H1 (cell line): ENCODE measurements at regions not wholly inside any gene's neighbourhood (a gene's known extent, or its start where the extent isn't known, plus 50 kb on each side); places are given as distances from the start of the nearest gene placed in this dataset.

Experiments used
- CTCF ChIA-PET: fragments of 300-600 bp; sonication (Branson Sonifier 250); formaldehyde crosslinking; loops from one replicate; lab custom pipeline; 2021; ENCODE audit not compliant: partially characterized antibody; lab: Charles Lee
- POLR2A ChIA-PET: fragments of 300-600 bp; sonication (Branson Sonifier 250); formaldehyde crosslinking; loops from one replicate; lab custom pipeline; 2021; ENCODE audit warnings: inconsistent platforms; ENCODE audit not compliant: partially characterized antibody; lab: Charles Lee
- DNase-seq, 2 experiments: peaks; one replicate each; pipeline versions ENCODE4 v3.0.0 to v3.0.0-alpha.2; 2010 to 2022; ENCODE audit warnings: low spot score in 2 of 2, low read depth in 1 of 2, mixed read lengths in 1 of 2
- FAIRE-seq: peaks from 2 replicates; lab custom pipeline; 2011; peaks lifted over from hg19 to GRCh38; lab: Jason Lieb, UNC
- H2AFZ ChIP-seq: 2 replicates; pipeline ENCODE4 v1.8.1; 2012; ENCODE audit warnings: low read length, inconsistent platforms
- H2AK5ac ChIP-seq: 2 replicates; pipeline ENCODE4 v1.6.1; 2013; ENCODE audit warnings: low read depth, low read length
- H2BK120ac ChIP-seq: replicated peaks from 2 replicates; pipeline ENCODE3; 2013; ENCODE audit warnings: low read depth, low read length, inconsistent platforms
- H2BK12ac ChIP-seq: 2 replicates; pipeline ENCODE4 v1.6.1; 2013; ENCODE audit warnings: low read depth, low read length
- H2BK15ac ChIP-seq: 2 replicates; pipeline ENCODE4 v1.6.1; 2013; ENCODE audit warnings: low read length
- H2BK20ac ChIP-seq: 2 replicates; pipeline ENCODE4 v1.6.1; 2013; ENCODE audit warnings: low read length
- H2BK5ac ChIP-seq: 2 replicates; pipeline ENCODE4 v1.6.1; 2013; ENCODE audit warnings: low read depth, low read length
- H3K14ac ChIP-seq: 2 replicates; pipeline ENCODE4 v1.6.1; 2013; ENCODE audit warnings: inconsistent platforms; ENCODE audit not compliant: insufficient read length
- H3K18ac ChIP-seq: 2 replicates; pipeline ENCODE4 v1.6.1; 2013; ENCODE audit warnings: low read length; ENCODE audit errors: extremely low read depth
- H3K23ac ChIP-seq: 2 replicates; pipeline ENCODE4 v1.6.1; 2013; ENCODE audit warnings: inconsistent platforms; ENCODE audit not compliant: insufficient read length
- H3K23me2 ChIP-seq: 2 replicates; pipeline ENCODE4 v1.6.1; 2013; ENCODE audit warnings: low read depth, low read length
- H3K27ac ChIP-seq: 2 replicates; pipeline ENCODE4 v1.6.1; 2011; ENCODE audit warnings: low read depth, low read length, inconsistent platforms
- H3K27me3 ChIP-seq, 4 experiments: replicated peaks in 1 of 4; 1 replicate in 1 of 4; 2 replicates in 3 of 4; pipeline versions ENCODE4 v1.6.1 to v1.8.1; 2011 to 2013; ENCODE audit warnings: low read length in 3 of 4, mild to moderate bottlenecking in 3 of 4, inconsistent platforms in 2 of 4, mixed read lengths in 2 of 4, moderate library complexity in 1 of 4; ENCODE audit not compliant: control insufficient read depth in 3 of 4, insufficient read depth in 3 of 4; ENCODE audit errors: extremely low read depth in 1 of 4
- H3K36me3 ChIP-seq, 4 experiments: 2 replicates each; pipeline versions ENCODE4 v1.6.1 to v1.8.1; 2011 to 2013; ENCODE audit warnings: mild to moderate bottlenecking in 4 of 4, low read length in 3 of 4, moderate library complexity in 2 of 4, control low read depth in 1 of 4, inconsistent platforms in 1 of 4; ENCODE audit not compliant: insufficient read depth in 4 of 4, control insufficient read depth in 2 of 4
- H3K4ac ChIP-seq: replicated peaks from 2 replicates; pipeline ENCODE3; 2013; ENCODE audit warnings: low read length, low read depth, mixed read lengths, inconsistent platforms; ENCODE audit not compliant: insufficient read length
- H3K4me1 ChIP-seq, 4 experiments: replicated peaks in 1 of 4; 1 replicate in 1 of 4; 2 replicates in 3 of 4; pipeline versions ENCODE4 v1.6.1 to v1.8.1; 2011 to 2013; ENCODE audit warnings: low read length in 3 of 4, inconsistent platforms in 2 of 4, mixed read lengths in 1 of 4; ENCODE audit not compliant: insufficient read depth in 4 of 4, control insufficient read depth in 3 of 4
- H3K4me2 ChIP-seq, 2 experiments: 2 replicates each; pipeline versions ENCODE4 v1.6.1 to v1.8.1; 2011 to 2013; ENCODE audit warnings: low read depth in 2 of 2, low read length in 2 of 2, control low read depth in 1 of 2, inconsistent platforms in 1 of 2, mild to moderate bottlenecking in 1 of 2; ENCODE audit not compliant: insufficient read depth in 1 of 2
- H3K4me3 ChIP-seq, 4 experiments: fragments of 200-600, 300-600 bp in 1 of 4; sonication (generic), shearing (Covaris generic), sonication (Bioruptor Twin) in 1 of 4; 2 replicates each; pipeline versions ENCODE4 v1.5.1 to v1.8.1; 2011 to 2016; ENCODE audit warnings: low read length in 4 of 4, low read depth in 3 of 4, control low read depth in 2 of 4, inconsistent platforms in 2 of 4, mild to moderate bottlenecking in 2 of 4, mixed read lengths in 1 of 4, moderate library complexity in 1 of 4; ENCODE audit not compliant: insufficient read depth in 2 of 4; ENCODE audit errors: extremely low read depth in 1 of 4
- H3K56ac ChIP-seq: replicated peaks from 2 replicates; pipeline ENCODE3; 2013; ENCODE audit warnings: low read depth, mild to moderate bottlenecking, mixed read lengths, low read length, inconsistent platforms; ENCODE audit not compliant: insufficient read length
- H3K79me1 ChIP-seq: 2 replicates; pipeline ENCODE4 v1.6.1; 2013; ENCODE audit warnings: low read depth, low read length, control low read depth
- H3K79me2 ChIP-seq, 2 experiments: 2 replicates each; pipeline versions ENCODE4 v1.6.1 to v1.8.1; 2012 to 2013; ENCODE audit warnings: low read length in 2 of 2, mild to moderate bottlenecking in 2 of 2, inconsistent platforms in 1 of 2; ENCODE audit not compliant: insufficient read depth in 2 of 2, control insufficient read depth in 1 of 2
- H3K9ac ChIP-seq, 4 experiments: replicated peaks in 1 of 4; 1 replicate in 1 of 4; 2 replicates in 3 of 4; pipeline versions ENCODE4 v1.6.1 to v1.8.1; 2011 to 2013; ENCODE audit warnings: low read depth in 3 of 4, low read length in 3 of 4, control low read depth in 2 of 4, mild to moderate bottlenecking in 2 of 4, moderate library complexity in 2 of 4, inconsistent platforms in 1 of 4; ENCODE audit errors: extremely low read depth in 1 of 4
- H3K9me3 ChIP-seq, 2 experiments: 2 replicates each; pipeline versions ENCODE4 v1.6.1 to v1.8.1; 2012 to 2013; ENCODE audit warnings: mild to moderate bottlenecking in 2 of 2, moderate library complexity in 2 of 2, control low read depth in 1 of 2, inconsistent platforms in 1 of 2, low read depth in 1 of 2, low read length in 1 of 2, mixed read lengths in 1 of 2; ENCODE audit not compliant: insufficient read depth in 2 of 2
- H4K20me1 ChIP-seq, 2 experiments: replicated peaks in 1 of 2; 2 replicates each; pipeline versions ENCODE3 to v1.8.1; 2011 to 2013; ENCODE audit warnings: inconsistent platforms in 2 of 2, low read length in 2 of 2, mild to moderate bottlenecking in 1 of 2; ENCODE audit not compliant: insufficient read depth in 2 of 2, control insufficient read depth in 1 of 2
- H4K5ac ChIP-seq: 2 replicates; pipeline ENCODE4 v1.6.1; 2013; ENCODE audit warnings: low read length, low read depth, mixed read lengths, inconsistent platforms; ENCODE audit not compliant: insufficient read length
- H4K8ac ChIP-seq: 2 replicates; pipeline ENCODE4 v1.8.0; 2013; ENCODE audit warnings: mild to moderate bottlenecking, moderate library complexity, low read length, inconsistent platforms; ENCODE audit not compliant: insufficient read depth; ENCODE audit errors: extremely low read depth
- H4K91ac ChIP-seq: replicated peaks from 2 replicates; pipeline ENCODE3; 2013; ENCODE audit warnings: low read length, mixed read lengths, inconsistent platforms; ENCODE audit not compliant: insufficient read length
- ASH2L ChIP-seq: fragments of 200-600, 300-600 bp; sonication (generic); IDR thresholded peaks from one replicate; pipeline ENCODE4 v1.7.1; 2017; ENCODE audit warnings: low read length
- CBX5 ChIP-seq: fragments of 300-800, 300-1000 bp; sonication (generic); IDR thresholded peaks from 2 replicates; pipeline ENCODE4 v1.7.1; 2016; ENCODE audit warnings: antibody characterized with exemption, low read length, low read depth
- CHD1 ChIP-seq: IDR thresholded peaks from 2 replicates; pipeline ENCODE4 v1.6.1; 2012; ENCODE audit warnings: low read depth, low read length, improper control_type of control experiment
- E2F6 ChIP-seq: IDR thresholded peaks from 2 replicates; pipeline ENCODE4 v1.6.1; 2012; ENCODE audit warnings: inconsistent platforms
- GABPA ChIP-seq: IDR thresholded peaks from 2 replicates; pipeline ENCODE4 v1.6.1; 2011; ENCODE audit warnings: mild to moderate bottlenecking, low read length, moderate library complexity, borderline replicate concordance; ENCODE audit not compliant: insufficient read depth
- KDM5A ChIP-seq: fragments of 200-600 bp; IDR thresholded peaks from 2 replicates; pipeline ENCODE4 v1.7.1; 2012; ENCODE audit warnings: mild to moderate bottlenecking, low read length, inconsistent platforms, mixed read lengths
- MAX ChIP-seq: IDR thresholded peaks from 2 replicates; pipeline ENCODE4 v1.6.1; 2012; ENCODE audit warnings: inconsistent platforms
- POLR2AphosphoS5 ChIP-seq: IDR thresholded peaks from 2 replicates; pipeline ENCODE4 v1.6.1; 2011; ENCODE audit warnings: low read depth, low read length
- RAD21 ChIP-seq, 2 experiments: IDR thresholded peaks in 1 of 2; conservative IDR thresholded peaks in 1 of 2; 2 replicates each; pipeline ENCODE4 v1.6.1; 2011; ENCODE audit warnings: low read depth in 2 of 2, low read length in 2 of 2, improper control_type of control experiment in 1 of 2, inconsistent platforms in 1 of 2, mild to moderate bottlenecking in 1 of 2, moderate library complexity in 1 of 2
- RBBP5 ChIP-seq: IDR thresholded peaks from 2 replicates; pipeline ENCODE4 v1.7.1; 2012; ENCODE audit warnings: low read depth, mild to moderate bottlenecking, inconsistent platforms, low read length, moderate library complexity, borderline replicate concordance
- SAP30 ChIP-seq: fragments of 300-600 bp; sonication (generic); IDR thresholded peaks from 2 replicates; pipeline ENCODE4 v1.7.1; 2012; ENCODE audit warnings: low read length, moderate library complexity, mild to moderate bottlenecking, inconsistent platforms; ENCODE audit not compliant: insufficient read depth, insufficient replicate concordance
- SIN3A ChIP-seq, 2 experiments: IDR thresholded peaks in 1 of 2; conservative IDR thresholded peaks in 1 of 2; 2 replicates each; pipeline ENCODE4 v1.6.1; 2011 to 2012; ENCODE audit warnings: low read length in 2 of 2, improper control_type of control experiment in 1 of 2, low read depth in 1 of 2, mild to moderate bottlenecking in 1 of 2
- SP1 ChIP-seq: IDR thresholded peaks from 2 replicates; pipeline ENCODE4 v1.6.1; 2011; ENCODE audit warnings: low read depth, low read length
- WGBS, 2 experiments: shearing (Covaris generic) in 1 of 2; methylation state at CpG; one replicate each; pipeline versions ENCODE4 v1.1.6 to v1.1.7; 2013 to 2015; ENCODE audit warnings: low lambda C conversion rate in 2 of 2, mixed read lengths in 2 of 2, inconsistent platforms in 1 of 2, low coverage in 1 of 2, missing lambda C conversion rate in 1 of 2; ENCODE audit not compliant: insufficient replicate concordance in 2 of 2, insufficient coverage in 1 of 2, insufficient read length in 1 of 2; ENCODE audit errors: extremely low coverage in 1 of 2, missing lambda C conversion rate in 1 of 2; 5-methylcytosine and 5-hydroxymethylcytosine counted together

GRCh38 chr2:118588850-118589249, 258.6 kb downstream of the EN1 start:
- Histone ChIP-seq H3K14ac (no peak overlapping the region), H3K4me1 (0 out of 7 replicates have a peak, but pooled peaks cover 0 to 2% (median 0%) of the 10 kb centered on the region in 4 experiments), H3K27me3 (peaks cover 0 to 1% (median 0%) of the 10 kb centered on the region in 4 experiments; a peak in 1 of 7 replicates), H2AK5ac (no peak overlapping the region), H3K9ac (no peak overlapping the region), H2AFZ (no peak overlapping the region), H3K4me3 (no peak overlapping the region), H3K79me1 (no peaks in the 10 kb centered on the region), H3K18ac (no peak overlapping the region), H3K79me2 (no peaks in the 10 kb centered on the region), H4K20me1 (no peaks in the 10 kb centered on the region), H2BK12ac (no peak overlapping the region), H3K27ac (no peak overlapping the region), H3K9me3 (no peaks in the 10 kb centered on the region), H2BK15ac (no peak overlapping the region), H4K5ac (no peak overlapping the region), H3K23ac (no peak overlapping the region), H3K4ac (no peak overlapping the region), H3K36me3 (no peaks in the 10 kb centered on the region), H2BK5ac (no peak overlapping the region), H3K23me2 (no peaks in the 10 kb centered on the region), H4K91ac (no peak overlapping the region), H3K4me2 (no peak overlapping the region), H2BK120ac (no peak overlapping the region), H4K8ac (no peak overlapping the region), H3K56ac (no peak overlapping the region), H2BK20ac (no peak overlapping the region)
- CTCF ChIA-PET, result interaction anchor here (1.2 kb wide), 2 partner anchors 86 to 202 kb away, joined by 3 read pairs; no protein-coding TSS in a partner anchor
- POLR2A ChIA-PET, result no interaction called here
- 87% methylated on average over 6 of the region's 6 CpGs; no CpG with 5 or more reads in 1 of the 2 experiments for WGBS, 2 experiments
- DNase-seq (no peak), FAIRE-seq (no peak)
- TF ChIP-seq SP1, result no peak
- no peak for TF ChIP-seq RAD21 (IDR thresholded peaks at IDR 0.05 in 1 of 2, conservative IDR thresholded peaks at IDR 0.05 in 1 of 2; ENCODE audit: low read depth in 2 of 2, low read length in 2 of 2)
- no peak for TF ChIP-seq RBBP5
- TF ChIP-seq SAP30, result no peak
- TF ChIP-seq E2F6, result no peak
- no peak for TF ChIP-seq KDM5A
- no peak for TF ChIP-seq GABPA
- TF ChIP-seq ASH2L, result no peak
- no peak for TF ChIP-seq CHD1
- TF ChIP-seq SIN3A (conservative IDR thresholded peaks at IDR 0.05 in 1 of 2, IDR thresholded peaks at IDR 0.05 in 1 of 2; ENCODE audit: low read depth in 1 of 2, low read length in 2 of 2), result no peak
- TF ChIP-seq POLR2AphosphoS5, result no peak
- no peak for TF ChIP-seq MAX
- no peak for TF ChIP-seq CBX5
